GM23248 (cell line): ENCODE measurements at regions not wholly inside any gene's neighbourhood (a gene's known extent, or its start where the extent isn't known, plus 50 kb on each side); places are given as distances from the start of the nearest gene placed in this dataset.

Experiments
- DNase-seq: peaks from one replicate; pipeline ENCODE4 v3.0.0-alpha.2; 2015
- H2AFZ ChIP-seq: fragments of 200-600 bp; sonication (generic); 2 replicates; pipeline ENCODE4 v1.6.1; 2016; ENCODE audit warnings: antibody characterized with exemption
- H3F3A ChIP-seq: fragments of 200-600 bp; sonication (generic); 2 replicates; pipeline ENCODE4 v1.6.1; 2016; ENCODE audit warnings: mild to moderate bottlenecking, antibody characterized with exemption, mixed run types; ENCODE audit not compliant: insufficient read depth
- H3K27ac ChIP-seq: fragments of 200-600 bp; sonication (generic); 2 replicates; pipeline ENCODE4 v1.5.1; 2016; ENCODE audit warnings: mild to moderate bottlenecking
- H3K27me3 ChIP-seq: fragments of 200-600 bp; sonication (generic); replicated peaks from 2 replicates; pipeline ENCODE4 v1.6.1; 2016; ENCODE audit warnings: mild to moderate bottlenecking; ENCODE audit not compliant: insufficient read depth
- H3K36me3 ChIP-seq: fragments of 200-600 bp; sonication (generic); 2 replicates; pipeline ENCODE4 v1.6.1; 2016; ENCODE audit warnings: low read depth, mild to moderate bottlenecking
- H3K4me1 ChIP-seq: fragments of 200-600 bp; sonication (generic); 2 replicates; pipeline ENCODE4 v1.6.1; 2016; ENCODE audit warnings: mild to moderate bottlenecking; ENCODE audit not compliant: insufficient read depth
- H3K4me2 ChIP-seq: fragments of 200-600 bp; sonication (generic); one replicate; pipeline ENCODE4 v1.6.1; 2016; ENCODE audit warnings: mild to moderate bottlenecking; ENCODE audit not compliant: unreplicated experiment
- H3K4me3 ChIP-seq: fragments of 200-600 bp; sonication (generic); 2 replicates; pipeline ENCODE4 v1.5.1; 2016; ENCODE audit warnings: mild to moderate bottlenecking
- H3K79me2 ChIP-seq: fragments of 200-600 bp; sonication (generic); 2 replicates; pipeline ENCODE4 v1.6.1; 2016; ENCODE audit warnings: mild to moderate bottlenecking; ENCODE audit not compliant: insufficient read depth
- H3K9ac ChIP-seq: fragments of 200-600 bp; sonication (generic); 2 replicates; pipeline ENCODE4 v1.6.1; 2016; ENCODE audit warnings: mild to moderate bottlenecking
- H3K9me2 ChIP-seq: fragments of 200-600 bp; sonication (generic); 2 replicates; pipeline ENCODE4 v1.6.1; 2016; ENCODE audit warnings: mixed run types, mild to moderate bottlenecking, moderate library complexity; ENCODE audit not compliant: insufficient read depth
- H3K9me3 ChIP-seq: fragments of 200-600 bp; sonication (generic); one replicate; pipeline ENCODE4 v1.6.1; 2017; ENCODE audit warnings: low read depth
- H4K20me1 ChIP-seq: fragments of 200-600 bp; sonication (generic); 2 replicates; pipeline ENCODE4 v1.6.0; 2016; ENCODE audit not compliant: insufficient read depth
- EZH2 ChIP-seq: fragments of 200-600 bp; sonication (generic); IDR thresholded peaks from 2 replicates; pipeline ENCODE4 v1.6.1; 2018; ENCODE audit warnings: antibody characterized with exemption, mild to moderate bottlenecking; ENCODE audit not compliant: insufficient read depth, poor library complexity, severe bottlenecking
- EZH2phosphoT487 ChIP-seq: fragments of 200-600 bp; sonication (generic); IDR thresholded peaks from 2 replicates; pipeline ENCODE4 v1.6.1; 2018; ENCODE audit warnings: antibody characterized with exemption, moderate library complexity, mild to moderate bottlenecking, low read depth; ENCODE audit not compliant: insufficient read depth
- WGBS, 2 experiments: methylation state at CpG; one replicate each; pipeline ENCODE4 v1.1.6; 2015 to 2017; ENCODE audit warnings: low lambda C conversion rate in 2 of 2, low coverage in 1 of 2; ENCODE audit errors: missing lambda C conversion rate in 2 of 2; 5-methylcytosine and 5-hydroxymethylcytosine counted together
- in situ Hi-C: fragments of 300-500 bp; cut with MboI; formaldehyde crosslinking; loops from 2 replicates; pipeline ENCODE4 v1.15.0; 2020

- peak overlapping the region; percentile 65 for H3K27ac ChIP-seq
- no peak overlapping the region for H2AFZ ChIP-seq
- no peaks in the 10 kb centered on the region for H3K9me2 ChIP-seq
- in situ Hi-C loops, result no loop called here
- H3K4me3 ChIP-seq, result no peak overlapping the region
- no peaks in the 10 kb centered on the region for H3K36me3 ChIP-seq
- no peaks in the 10 kb centered on the region; the same call in 1 of the 2 replicates for H3F3A ChIP-seq
- 53 to 57% methylated on average over 20 of the region's 20 CpGs for WGBS, 2 experiments
- peak overlapping the region; percentile 40 for H3K4me2 ChIP-seq
- peak overlapping the region; percentile 50 for H3K9ac ChIP-seq
- peaks cover 99% of the 10 kb centered on the region for H3K79me2 ChIP-seq
- no peaks in the 10 kb centered on the region for H3K9me3 ChIP-seq
- H4K20me1 ChIP-seq, result no peaks in the 10 kb centered on the region
- TF ChIP-seq EZH2 (no peak), EZH2phosphoT487 (no peak)
- DNase-seq, result peak; percentile 88
- H3K27me3 ChIP-seq, result no peaks in the 10 kb centered on the region
- peaks cover 52% of the 10 kb centered on the region for H3K4me1 ChIP-seq
Measured at GRCh38 chr17:77404812-77405581, 264.2 kb downstream of the SEC14L1 start.

GRCh38 chr17:77405867-77406732 is 265.3 kb downstream of the SEC14L1 start:
- Histone ChIP-seq H4K20me1 (no peaks in the 10 kb centered on the region), H3K4me3 (no peak overlapping the region), H3K27ac (no peak overlapping the region), H2AFZ (no peak overlapping the region), H3K36me3 (no peaks in the 10 kb centered on the region), H3F3A (peaks cover 7% of the 10 kb centered on the region), H3K9ac (no peak overlapping the region), H3K4me1 (peaks cover 52% of the 10 kb centered on the region), H3K9me3 (no peaks in the 10 kb centered on the region), H3K4me2 (no peak overlapping the region), H3K9me2 (no peaks in the 10 kb centered on the region), H3K27me3 (no peaks in the 10 kb centered on the region), H3K79me2 (peaks cover 99% of the 10 kb centered on the region)
- in situ Hi-C loops, result no loop called here
- DNase-seq, result no peak
- 90% methylated on average over 11 of the region's 11 CpGs for WGBS, 2 experiments
- TF ChIP-seq EZH2 (no peak), EZH2phosphoT487 (no peak)

GRCh38 chr17:77407321-77408277 is 266.8 kb downstream of the SEC14L1 start:
- H3K4me3 ChIP-seq, result no peak overlapping the region
- H2AFZ ChIP-seq, result no peak overlapping the region
- no peaks in the 10 kb centered on the region for H3K27me3 ChIP-seq
- peak overlapping the region; percentile 24 for H3K27ac ChIP-seq
- in situ Hi-C loops, result no loop called here
- 72 to 83% methylated on average over 10 to 11 of the region's 11 CpGs for WGBS, 2 experiments
- H3K79me2 ChIP-seq, result peaks cover 99% of the 10 kb centered on the region
- peak overlapping the region; percentile 14 for H3K4me2 ChIP-seq
- H3K4me1 ChIP-seq, result peaks cover 66% of the 10 kb centered on the region
- H3K36me3 ChIP-seq, result no peaks in the 10 kb centered on the region
- no peaks in the 10 kb centered on the region for H4K20me1 ChIP-seq
- 0 out of 2 replicates have a peak overlapping the region, but pooled peaks have one; percentile 45 for H3K9ac ChIP-seq
- peak; percentile 47 for DNase-seq
- TF ChIP-seq EZH2phosphoT487, result no peak
- TF ChIP-seq EZH2, result no peak
- peaks cover 21% of the 10 kb centered on the region for H3F3A ChIP-seq
- H3K9me2 ChIP-seq, result no peaks in the 10 kb centered on the region
- H3K9me3 ChIP-seq, result no peaks in the 10 kb centered on the region

- Histone ChIP-seq H3K9ac (0 out of 2 replicates have a peak overlapping the region, but pooled peaks have one; percentile 45), H3K79me2 (peaks cover 99% of the 10 kb centered on the region), H3K9me3 (no peaks in the 10 kb centered on the region), H3K27ac (peak overlapping the region; percentile 24), H3K9me2 (no peaks in the 10 kb centered on the region), H2AFZ (no peak overlapping the region), H3F3A (peaks cover 28% of the 10 kb centered on the region), H3K4me2 (peak overlapping the region; percentile 14), H3K36me3 (no peaks in the 10 kb centered on the region), H4K20me1 (no peaks in the 10 kb centered on the region), H3K4me1 (peaks cover 70% of the 10 kb centered on the region), H3K4me3 (no peak overlapping the region), H3K27me3 (no peaks in the 10 kb centered on the region)
- DNase-seq, result no peak
- in situ Hi-C loops, result no loop called here
- TF ChIP-seq EZH2 (no peak), EZH2phosphoT487 (no peak)
- 35 to 41% methylated on average over 9 of the region's 9 CpGs for WGBS, 2 experiments
Measured at GRCh38 chr17:77408284-77408683, 267.5 kb downstream of the SEC14L1 start.
